8988T (cell line): ENCODE measurements at regions not wholly inside any gene's neighbourhood (a gene's known extent, or its start where the extent isn't known, plus 50 kb on each side); places are given as distances from the start of the nearest gene placed in this dataset.

Source experiments
- DNase-seq: peaks from one replicate; pipeline ENCODE4 v3.0.0; 2011

DNA sequence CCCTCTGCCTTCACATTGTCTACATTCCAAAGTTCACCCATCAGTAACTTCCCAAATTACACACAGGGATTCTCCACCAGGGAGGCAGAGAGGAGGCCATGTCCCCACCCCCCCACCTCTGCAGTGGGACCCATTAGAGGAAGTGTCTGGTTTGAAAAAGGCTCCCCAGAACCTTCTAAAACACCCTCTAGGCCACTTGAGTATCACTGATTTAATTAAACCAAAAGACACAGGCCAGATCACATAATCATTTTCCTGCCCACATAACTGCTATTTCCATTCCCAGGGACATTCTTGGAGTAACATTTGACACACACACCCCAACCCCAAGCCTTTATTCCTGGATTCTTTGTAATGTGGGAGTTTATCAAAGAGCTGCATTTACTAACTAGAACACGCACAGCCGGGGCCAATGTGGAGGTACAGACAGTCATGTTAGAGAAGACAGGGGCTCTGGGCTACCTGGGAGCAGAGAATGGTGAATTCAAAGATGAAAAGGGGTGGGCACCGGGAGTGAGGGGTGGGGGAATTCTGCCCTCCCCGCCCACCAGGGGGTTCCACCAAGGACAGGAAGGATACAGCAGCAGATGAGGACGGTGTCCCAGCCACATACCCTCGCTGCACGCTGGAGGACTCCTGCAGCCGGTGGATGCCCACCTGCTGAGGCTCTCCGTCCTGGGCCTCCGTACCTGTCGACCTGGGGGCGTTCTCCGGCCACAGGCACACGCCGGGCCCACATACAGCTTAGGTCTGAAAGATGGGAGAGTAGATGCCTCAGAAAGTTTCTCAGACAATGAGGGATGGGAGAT lies 201.4 kb upstream of the CTNNB1 start:
- DNase-seq = no peak

DNA sequence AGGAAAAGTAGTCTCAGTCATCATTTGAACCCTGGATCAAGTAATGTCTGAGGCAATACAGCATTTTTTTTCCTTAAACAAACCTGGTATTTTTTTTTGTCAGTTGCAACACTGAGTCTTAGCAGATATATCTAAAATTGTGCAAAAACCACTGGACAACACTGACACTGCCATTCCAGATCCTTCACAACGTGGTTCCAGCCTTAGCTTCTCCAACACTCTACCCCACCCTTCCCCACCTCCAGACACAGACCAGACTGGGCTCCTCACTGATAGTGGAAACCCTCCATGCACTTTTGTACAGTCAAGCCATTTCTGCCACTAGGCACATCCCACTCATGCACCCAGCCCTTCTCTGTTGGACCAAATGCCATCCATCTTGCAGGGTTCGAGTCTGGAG lies 199.6 kb upstream of the CTNNB1 start:
- no peak for DNase-seq

DNA sequence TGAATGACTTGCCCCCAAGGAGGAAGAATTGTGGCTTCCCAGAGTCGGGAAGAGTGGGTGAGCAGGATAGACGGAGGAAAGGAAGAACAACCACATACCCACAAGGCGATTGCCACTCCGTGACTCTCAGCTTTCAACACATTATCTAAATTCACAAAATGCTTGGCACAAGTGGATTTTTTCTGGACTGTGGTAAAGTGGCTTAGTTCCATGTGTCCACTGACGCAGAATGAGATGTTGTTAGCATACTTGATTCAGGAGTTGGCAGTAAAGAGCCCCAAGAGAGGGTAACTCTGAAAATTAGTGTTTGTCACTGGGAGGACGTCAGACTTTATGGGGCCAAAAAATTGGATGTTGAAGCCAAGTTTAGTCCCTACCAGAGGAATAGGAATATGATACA lies 198.8 kb upstream of the CTNNB1 start:
- no peak for DNase-seq

DNA sequence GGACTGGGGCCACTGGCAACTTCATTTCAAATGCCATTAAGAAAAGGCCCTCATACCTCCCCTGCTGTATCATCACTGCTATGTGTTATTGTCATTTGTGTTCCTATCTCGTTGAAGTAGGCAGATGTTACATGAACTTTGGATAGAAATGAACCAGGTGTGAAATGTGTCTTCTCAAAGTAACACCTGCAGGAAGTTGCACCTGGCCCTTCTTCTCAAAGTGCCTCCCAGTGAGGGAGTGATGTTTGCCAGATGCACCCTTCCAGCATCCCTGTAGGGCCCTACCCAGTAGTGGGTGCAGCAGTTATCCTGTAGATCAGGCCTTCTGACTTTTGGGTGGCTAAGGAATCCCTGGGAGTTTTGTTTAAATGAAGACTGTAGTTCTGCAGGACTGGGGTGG lies 197.7 kb upstream of the CTNNB1 start:
- DNase-seq = no peak

DNA sequence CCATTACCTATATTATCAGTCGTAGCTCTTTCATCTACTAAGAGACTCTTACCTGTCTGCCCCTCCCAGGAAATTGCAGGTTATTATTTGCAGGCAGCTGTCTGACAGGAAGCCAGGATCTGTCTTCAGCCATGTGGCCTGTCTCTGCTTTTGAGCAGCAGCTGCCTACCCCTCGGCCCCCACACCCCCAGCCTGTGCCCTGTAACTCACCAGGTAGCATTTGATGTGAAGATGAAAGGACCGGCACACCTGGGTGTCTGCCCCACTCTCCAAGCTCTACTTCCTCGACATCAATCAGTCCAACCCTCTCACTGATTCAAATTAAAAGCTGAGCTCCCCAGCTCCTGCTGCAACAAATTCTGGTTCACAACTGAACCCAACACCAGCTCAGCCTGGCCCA lies 197.2 kb upstream of the CTNNB1 start:
- no peak for DNase-seq

DNA sequence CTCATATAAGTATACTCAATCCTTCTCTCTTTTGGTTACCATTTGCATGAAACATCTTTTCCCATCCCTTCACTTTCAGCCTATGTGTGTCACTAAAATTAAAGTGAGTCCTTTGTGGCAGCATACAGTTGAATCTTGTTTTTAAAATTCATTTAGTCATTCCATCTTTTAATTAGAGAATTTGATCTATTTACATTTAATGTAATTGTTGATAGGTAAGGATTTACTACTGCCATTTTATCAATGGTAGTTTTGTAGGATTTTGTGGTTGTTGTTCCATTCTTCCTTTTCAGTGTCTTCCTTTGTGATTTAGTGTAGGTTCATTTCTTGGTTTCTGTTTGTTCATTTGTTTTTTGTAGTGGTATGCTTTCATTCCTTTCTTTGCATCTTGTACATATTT lies 191.9 kb upstream of the CTNNB1 start:
- DNase-seq = no peak

DNA sequence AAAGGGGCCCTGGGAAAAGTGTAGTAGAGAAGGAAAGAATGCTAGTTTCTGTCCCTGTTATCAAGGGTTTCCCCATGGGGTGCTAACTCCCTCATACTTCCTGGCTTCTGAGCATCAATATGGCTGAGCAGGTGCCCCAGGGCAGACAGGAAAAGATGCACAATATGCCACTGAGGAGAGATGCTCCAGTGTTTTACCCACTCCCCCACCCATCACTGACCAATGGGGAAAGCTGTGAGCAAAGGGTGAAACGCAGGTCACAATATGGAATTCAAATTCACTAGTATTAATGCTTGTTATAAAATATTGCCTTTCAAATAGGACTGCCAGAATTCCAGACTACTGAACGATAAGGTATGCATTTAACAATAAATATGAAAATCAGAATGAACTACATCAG lies 187.5 kb upstream of the CTNNB1 start:
- DNase-seq = no peak

DNA sequence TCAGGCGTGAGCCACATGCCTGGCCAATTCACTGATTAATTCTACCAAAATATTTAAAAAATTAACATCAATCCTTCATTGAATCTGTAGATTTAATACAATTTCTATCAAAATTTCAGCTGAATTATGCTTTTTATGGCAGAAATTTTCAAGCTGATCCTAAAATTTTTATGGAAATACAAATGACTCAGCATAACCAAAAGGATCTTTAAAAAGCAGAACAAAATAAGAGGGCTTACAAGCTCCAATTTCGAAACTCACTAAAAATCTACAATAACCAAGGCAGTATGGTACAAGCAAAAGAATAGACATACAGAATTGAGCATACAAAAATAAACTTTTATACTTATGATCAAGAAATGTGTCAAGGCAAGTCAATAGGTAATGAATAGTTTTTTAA lies 180.4 kb upstream of the CTNNB1 start:
- DNase-seq = no peak

DNA sequence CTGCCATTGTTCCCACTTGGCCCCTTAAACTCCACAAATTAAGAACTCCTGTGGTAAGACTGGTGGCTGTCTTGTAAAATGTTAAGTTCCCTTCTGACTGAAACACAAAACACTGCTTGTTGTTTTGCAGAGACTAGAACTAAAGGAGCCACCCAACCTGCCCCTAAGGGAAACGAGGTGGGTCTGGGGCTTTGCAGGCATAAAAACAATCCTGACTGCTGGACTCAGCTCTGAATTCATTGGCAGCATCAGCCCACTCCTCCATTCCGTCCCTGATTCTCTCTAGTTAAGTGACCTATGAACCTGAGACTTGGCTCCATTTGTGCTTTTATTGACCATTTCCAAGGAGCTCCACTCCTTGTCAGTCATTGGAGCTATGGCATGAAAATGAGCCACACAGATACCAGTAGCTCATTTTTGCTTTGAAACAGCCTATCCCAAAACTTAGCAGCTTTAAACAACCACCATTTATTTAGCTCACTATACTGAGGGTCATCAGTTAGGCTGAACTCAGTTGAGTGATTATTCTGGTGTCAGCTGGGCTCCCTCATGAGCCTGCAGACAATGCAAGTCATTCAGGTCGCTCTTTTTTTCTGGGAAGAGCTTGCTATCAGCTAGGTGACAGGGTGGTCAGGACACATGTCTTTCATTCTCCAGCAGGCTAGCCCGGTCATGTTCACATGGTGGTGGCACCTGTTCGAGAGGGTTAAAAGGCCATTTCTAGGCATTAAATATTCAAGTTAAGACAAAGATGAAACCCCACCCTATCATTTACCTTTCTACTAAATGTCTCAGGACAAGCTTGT lies 175.1 kb upstream of the CTNNB1 start:
- no peak for DNase-seq

DNA sequence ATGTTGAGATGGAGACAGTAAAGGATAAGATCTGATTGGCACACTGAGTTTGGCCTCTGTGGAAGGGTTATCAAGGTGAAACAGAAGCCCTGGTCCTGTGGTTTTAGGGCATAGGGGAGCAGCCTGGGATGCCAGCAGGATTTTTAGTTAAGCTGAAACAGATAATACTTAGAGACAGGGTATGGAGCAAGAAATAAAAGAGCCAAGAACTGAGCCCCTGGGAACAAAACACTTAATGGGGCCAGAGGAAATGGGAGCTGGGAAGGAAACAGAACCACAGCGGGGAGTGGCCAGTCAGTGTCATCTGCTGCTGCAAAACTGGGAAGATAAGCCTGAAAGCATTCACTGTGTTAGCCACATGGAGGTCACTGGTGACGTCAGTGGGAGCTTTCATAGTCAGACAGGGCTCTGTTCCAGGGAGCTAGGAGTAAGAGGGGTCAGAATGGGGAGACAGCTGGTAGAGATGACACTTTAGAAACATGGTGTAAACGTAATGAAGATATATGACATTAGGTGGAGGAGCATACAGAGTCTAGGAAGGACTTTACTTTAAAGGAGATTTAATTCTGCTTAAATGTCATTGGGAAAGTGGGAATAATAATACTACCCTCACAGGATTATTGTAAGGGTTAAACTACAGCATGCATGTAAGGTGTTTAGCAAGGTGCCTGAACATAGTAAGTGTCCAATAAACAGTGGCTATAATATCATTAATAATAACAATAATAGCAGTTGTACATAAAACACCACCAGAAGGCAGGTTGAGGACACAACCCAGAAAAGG lies 172.7 kb upstream of the CTNNB1 start:
- DNase-seq = no peak

DNA sequence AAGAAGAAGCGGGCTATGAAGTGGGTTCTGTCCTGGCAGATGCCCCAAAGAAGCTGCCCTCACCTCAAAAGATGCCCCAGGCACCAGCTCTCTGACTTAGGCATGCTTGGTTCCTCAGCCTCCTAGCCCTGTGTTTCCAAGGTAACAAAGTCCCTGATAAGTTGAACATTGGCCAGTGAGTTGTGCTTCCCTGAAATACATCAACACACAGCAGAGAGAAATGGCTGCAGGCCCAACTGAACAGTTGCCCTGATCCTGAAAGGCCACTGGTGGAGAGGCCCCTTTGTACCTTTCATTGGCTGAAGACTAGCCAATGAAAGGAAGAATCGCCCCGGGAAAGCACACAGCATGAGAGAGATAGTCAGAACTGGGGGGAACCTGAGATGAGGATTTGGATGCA lies 169.9 kb upstream of the CTNNB1 start:
- DNase-seq = no peak

DNA sequence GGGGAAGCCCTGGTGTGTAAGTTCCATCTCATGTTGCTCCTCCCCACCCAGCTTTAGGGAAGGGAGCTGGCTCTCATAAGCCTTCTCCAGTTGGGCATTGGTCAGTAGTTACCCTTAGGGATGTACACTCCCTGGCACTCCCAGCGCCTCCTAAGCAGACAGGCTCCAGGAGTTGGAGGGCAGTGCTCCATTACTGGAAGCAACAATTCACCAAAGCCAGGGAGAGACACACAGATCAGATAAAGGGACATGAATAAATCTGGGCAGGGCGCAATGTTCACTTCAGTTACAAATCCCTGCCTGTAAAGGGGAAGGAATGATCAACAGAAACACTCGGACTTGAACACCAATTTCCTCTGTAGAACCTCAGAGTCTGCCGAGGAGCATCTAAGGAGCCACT lies 169.1 kb upstream of the CTNNB1 start:
- no peak for DNase-seq

DNA sequence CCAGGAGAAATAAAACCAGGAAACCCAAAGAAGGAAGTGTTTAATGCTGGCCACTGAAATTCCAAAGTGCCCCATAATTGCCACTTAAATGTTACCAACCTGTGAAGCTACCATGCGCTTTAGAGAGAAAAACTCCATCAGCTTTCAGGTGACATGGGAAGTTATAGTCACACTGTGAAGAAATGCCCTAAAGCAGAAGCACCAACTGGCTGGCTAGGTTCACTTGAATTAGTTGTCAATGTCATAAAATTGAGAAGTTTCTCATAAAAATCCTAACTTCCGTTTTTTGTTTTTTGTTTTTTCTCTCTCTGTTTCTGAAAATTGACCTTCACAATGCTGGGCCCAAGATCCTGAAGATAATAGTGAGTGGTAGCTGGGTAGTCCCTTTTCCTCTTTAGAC lies 167.9 kb upstream of the CTNNB1 start:
- no peak for DNase-seq

DNA sequence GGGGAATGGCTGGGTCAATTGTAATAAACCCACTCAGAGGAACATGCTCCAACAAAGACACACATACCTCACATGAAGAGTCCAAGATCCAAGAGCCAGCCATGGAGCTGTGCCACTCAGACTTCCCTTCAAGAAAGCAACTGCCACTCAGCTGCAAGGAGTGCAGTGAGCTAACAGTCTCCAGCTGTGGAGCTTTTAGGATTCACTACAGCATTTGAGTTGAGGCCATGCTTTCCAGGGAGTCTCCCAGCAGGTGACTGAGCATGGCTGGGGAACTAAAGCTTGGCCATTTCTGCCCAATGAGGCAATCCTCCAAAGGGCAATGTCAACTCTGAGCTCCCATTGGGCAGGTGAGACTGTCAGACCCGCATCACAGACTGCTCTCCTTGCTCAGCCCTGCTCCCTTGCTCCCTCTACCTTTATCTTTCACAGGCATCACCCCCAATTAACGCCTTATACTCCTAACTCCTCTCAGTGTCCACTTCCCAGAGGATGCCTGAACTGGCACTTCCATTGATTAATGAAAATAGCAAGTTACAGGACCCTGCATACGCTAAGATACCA lies 165.3 kb upstream of the CTNNB1 start:
- DNase-seq = no peak

DNA sequence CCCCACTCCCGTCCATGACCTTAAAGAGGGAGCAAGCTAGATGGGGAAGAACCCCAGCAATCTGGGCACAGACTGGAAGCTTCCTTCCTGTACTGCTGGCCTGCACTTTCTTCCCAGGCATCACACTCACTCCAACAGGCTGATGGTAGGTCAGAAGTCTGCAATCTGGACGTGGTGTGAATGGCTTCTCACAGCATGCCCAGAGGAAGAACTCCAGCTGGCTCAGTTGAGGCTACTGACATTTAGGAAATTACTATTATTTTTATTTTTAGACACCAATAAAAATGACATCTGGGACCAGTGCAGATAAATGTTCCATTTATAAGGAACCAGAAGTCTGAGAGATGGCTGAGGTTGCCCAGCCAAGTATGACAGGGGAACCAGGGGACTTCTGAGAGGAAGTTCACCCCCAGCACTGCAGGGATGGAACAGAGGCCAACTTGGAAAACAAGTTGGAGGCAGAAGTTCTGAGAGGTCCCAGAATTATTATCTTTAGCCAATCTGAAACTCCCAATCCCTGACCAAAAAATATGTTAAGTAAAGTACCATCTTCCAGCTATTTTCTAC lies 163.8 kb upstream of the CTNNB1 start:
- DNase-seq = no peak

DNA sequence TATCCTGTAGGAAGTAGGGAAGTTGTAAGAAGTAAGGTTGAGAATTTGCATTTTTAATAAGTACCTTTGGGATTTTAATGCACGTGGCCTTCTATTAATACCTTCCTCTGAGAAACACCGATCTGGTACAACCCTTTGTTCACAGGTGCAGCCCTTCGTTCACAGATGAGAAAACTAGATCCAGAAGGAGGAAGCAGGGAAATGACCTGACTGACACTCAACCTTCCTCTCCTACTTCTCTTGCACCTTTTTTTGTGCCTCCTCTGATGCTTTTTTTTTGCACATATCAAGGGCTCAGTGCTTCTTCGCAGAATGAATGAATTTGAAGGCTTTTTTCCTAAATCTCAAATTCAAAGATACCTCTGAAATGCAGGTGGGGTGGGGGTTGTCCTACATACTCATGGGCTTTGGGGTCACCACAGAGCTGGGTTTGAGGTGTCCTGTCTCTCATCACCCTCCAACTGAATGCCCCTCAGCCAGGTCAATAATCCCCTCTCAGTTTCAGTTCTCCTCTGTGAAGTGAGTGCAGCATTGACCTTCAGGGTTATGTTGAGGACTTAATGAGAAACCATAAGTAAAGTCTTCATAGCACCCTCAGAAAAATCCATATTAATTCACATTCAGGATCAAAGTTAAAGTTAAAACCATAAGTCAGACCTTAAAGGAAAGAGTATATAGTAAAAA lies 161.5 kb upstream of the CTNNB1 start:
- no peak for DNase-seq

DNA sequence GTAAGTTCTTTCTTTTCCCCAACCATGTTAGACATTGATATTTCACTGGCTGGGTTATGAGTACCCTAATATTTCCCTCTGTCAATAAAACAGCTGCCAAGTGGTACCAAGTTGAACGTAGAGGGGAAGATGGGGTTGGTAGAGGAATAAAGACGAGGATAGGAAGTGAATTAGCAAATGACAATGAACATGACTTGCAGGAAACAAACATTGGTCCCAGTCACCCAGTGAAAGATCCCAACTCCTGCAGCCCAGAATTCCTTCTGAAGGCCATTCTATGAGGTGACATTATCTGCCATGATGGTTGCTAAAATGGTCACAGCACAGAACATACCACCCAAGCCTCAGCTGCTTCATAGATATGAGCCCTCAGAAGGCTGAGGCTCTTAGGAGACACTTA lies 159.0 kb upstream of the CTNNB1 start:
- no peak for DNase-seq

DNA sequence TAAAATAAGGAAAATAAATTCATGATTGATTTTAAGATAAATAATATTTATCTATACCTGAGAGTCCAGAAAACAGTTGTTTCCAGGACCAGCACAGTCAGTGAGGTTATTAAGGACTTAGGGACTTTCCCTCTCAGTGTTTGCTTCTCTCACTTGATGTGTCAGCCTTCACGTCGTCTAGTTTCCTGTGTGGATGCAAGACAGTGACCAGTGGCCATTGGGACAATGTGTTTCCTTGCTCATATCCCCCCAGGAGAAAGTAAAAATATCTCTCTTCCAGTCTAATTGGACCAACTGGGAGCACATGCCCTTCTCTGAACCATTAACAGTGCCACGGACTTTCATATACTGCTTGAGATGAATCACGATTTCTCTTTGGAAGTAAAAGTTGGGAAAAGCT lies 157.8 kb upstream of the CTNNB1 start:
- DNase-seq = no peak

DNA sequence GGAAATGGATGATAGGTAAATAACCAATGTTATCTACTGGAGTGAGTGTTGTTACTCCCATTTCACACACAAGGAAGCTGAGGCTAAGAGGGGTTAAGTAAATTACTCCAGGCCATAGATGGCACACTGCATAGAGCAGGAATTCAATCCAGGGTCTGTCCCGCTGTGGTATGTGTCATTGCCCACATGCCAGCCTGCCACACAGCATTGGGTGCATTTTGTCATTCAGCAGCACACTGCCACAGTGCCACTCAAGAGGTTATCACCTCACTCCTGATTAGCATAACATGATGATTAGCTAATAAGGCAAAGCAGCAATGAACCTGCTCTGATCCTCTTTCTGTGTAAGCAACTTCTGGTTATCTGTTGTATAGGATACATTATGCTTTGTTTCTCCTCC lies 157.4 kb upstream of the CTNNB1 start:
- no peak for DNase-seq

DNA sequence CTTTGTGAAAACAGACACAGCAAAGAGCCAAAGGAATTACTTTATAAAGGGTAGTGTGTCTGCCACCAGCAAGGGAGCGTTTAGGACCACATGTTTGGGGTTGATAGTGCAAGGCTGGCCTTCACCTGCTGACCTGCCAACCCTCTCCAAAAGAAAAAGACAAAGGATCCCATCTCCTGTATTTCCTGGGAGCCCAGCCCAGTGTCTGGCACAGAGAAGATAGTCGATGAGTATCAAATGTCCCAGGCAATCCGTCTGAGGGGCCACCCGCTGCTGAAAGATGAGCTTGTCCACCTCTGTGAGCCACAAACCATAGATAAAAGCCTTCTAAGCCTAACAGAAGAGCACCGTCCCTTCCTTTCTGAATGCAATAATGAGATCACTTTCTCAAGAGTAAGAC lies 154.8 kb upstream of the CTNNB1 start:
- DNase-seq = no peak

DNA sequence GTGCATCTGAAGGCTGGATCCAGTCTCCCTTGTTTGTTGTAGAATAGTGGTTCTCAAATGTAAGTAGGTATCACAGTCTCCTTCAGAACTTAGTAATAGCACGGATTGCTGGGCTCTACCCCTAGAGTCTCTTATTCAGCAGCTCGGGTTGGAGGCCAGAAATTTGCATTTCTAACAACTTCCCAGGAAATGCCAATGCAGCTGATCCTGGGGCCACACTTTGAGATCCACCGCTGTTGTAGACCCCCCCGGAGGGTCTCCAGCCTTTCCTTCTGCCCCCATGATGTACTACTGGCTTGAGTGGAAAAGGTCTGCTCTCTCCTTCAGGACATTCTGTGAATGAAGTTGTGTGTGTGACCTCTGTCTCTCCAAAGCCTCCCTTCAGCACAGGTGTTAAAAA lies 153.8 kb upstream of the CTNNB1 start:
- no peak for DNase-seq

DNA sequence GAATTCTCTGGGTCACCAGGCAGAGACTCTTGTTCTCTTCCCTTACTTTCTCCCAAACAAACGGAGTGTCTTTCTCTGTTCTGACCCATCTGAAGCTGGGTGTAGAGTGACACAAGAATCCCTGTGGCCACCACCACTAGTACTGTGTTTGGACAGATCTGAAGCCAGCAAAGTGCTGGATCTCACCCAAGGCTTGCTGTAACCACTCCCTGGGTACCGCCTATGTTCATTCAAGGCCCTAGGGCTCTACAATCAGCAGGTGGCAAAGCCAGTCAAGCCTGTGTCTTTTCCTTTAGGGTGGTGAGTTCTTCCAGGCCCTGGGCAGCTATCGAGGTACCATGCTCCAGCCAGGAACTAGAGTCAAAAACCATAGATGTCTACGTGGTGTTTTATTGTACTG lies 149.2 kb upstream of the CTNNB1 start:
- DNase-seq = no peak

DNA sequence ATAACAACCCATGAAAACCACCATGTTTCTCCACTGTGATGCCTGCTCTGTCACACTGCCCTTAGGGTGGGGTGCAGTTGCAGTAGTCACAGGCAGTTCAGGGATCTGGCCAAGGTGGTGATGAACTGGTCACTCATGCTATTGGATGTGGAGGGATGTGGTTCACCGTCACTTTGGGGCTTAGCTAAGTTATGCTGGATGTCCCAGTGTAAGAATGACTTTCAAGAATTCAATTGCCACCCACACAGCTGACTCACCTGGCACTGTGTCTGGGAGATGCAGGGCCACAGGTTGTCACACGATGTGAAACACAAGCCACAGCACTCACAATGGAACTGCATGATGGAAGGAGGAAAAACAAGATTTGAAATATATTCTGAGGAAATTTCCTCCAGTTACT lies 146.1 kb upstream of the CTNNB1 start:
- DNase-seq = no peak
